Stimulated activated CD8-positive, alpha-beta memory T cell treated with anti-CD3 and anti-CD28 coated beads, Interleukin-12 subunit alpha, Interleukin-12 subunit beta, amount 100 ng/mL, for 24 hours (primary cell): ENCODE measurements at regions not wholly inside any gene's neighbourhood (a gene's known extent, or its start where the extent isn't known, plus 50 kb on each side); places are given as distances from the start of the nearest gene placed in this dataset.
"Not testable (repeated sequence)": the region's sequence is repeated elsewhere in the genome, so short reads cannot be mapped to it uniquely, and the experiment has no call there.

Experiments used
- DNase-seq: peaks from one replicate; pipeline ENCODE4 v3.0.0-alpha.2; 2020; ENCODE audit errors: extremely low read depth

- no peak for DNase-seq
Measured at GRCh38 chr2:134014196-134014960, 239.5 kb upstream of the MGAT5 start.

DNA sequence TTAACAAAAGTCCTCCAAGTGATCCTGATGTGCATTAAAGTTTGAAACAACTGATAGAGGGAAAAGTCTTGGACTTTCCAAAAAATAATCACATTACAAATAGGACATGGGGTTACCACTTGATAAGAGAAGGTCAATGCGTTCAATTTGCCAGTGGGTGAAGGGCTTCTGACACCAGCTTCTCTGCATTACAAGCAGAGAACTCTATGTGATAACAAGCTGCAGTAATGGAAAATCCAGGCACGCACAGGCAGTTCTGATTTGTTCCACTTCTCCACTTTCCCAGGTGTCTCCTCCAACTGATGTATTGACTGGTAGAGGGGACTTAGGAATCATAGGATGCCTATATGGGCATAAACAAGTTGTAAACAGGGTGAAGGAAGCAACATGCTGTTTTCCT is 234.0 kb upstream of the MGAT5 start:
- DNase-seq: no peak

- DNase-seq: no peak
Measured at GRCh38 chr2:134020608-134021007, 233.3 kb upstream of the MGAT5 start.

- no peak for DNase-seq
Measured at GRCh38 chr2:134021830-134022524, 231.9 kb upstream of the MGAT5 start.

DNA sequence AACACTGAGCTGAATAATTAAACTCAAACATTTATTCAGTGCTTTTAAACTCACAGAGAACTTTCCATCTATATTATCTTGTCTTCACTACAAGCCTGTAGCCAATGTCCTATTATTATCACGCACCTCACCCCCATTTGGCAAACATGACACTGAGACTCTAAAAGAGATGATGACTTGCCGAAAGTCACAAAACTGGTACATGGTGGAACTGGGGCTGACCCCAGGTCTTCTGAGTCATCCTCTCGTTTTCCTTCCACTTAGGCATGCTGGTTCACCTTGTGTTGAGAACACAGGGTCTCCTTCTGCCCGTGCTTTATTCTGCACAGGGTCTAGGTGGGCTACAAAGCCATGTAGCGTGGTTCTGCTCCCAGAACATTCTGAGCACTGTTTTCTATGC is 230.0 kb upstream of the MGAT5 start:
- DNase-seq: no peak

DNA sequence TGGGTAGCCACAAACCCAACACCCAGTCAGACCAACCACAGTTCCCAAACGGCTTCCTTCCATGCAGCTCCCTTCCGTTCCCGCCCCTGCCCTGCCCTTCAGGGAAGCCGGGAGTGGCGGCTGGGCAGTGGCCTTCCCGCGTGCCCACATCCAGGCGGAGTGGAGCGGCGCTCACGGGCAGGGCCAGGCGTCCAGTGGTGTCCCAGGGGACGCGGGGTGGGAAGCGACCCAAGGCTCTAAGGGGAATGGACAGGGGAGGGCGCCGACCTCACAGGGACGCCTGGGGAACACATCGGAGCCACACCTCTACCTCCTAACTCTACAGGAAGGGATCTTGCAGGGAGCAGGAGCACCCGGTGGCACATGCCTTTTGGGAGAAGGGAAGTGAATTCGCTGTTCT is 225.9 kb upstream of the MGAT5 start:
- DNase-seq: no peak

GRCh38 chr2:134029418-134029817 is 224.5 kb upstream of the MGAT5 start:
- no peak for DNase-seq

GRCh38 chr2:134031539-134031938 is 222.3 kb upstream of the MGAT5 start:
- DNase-seq: no peak

GRCh38 chr2:134035605-134036370 is 218.1 kb upstream of the MGAT5 start:
- DNase-seq: no peak

DNA sequence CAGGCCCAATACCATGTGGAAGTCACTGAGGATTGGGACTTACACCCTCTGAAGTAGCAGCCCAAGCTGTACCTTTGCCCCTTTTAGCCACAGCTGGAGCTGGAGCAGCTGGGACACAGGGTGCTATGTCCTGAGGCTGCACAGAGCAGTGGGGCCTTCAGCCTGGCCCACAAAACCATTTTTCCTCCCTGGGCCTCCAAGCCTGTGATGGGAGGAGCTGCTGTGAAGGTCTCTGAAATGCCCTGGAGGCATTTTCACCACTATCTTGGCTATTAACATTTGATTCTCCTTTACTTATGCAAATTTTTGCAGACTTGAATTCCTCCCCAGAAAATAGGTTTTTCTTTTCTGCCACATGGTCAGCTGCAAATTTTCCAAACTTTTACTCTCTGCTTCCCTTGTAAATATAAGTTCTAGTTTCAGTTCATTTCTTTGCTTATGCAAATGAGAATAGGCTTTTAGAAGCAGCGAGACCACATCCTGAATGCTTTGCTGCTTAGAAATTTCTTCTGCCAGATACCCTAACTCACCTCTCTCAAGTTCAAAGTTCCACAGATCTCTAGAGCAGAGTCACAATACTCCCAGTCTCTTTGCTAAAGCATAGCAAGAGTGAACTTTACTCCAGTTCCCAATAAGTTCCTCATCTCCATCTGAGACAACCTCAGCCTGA is 213.8 kb upstream of the MGAT5 start:
- DNase-seq: no peak

GRCh38 chr2:134040626-134041172 is 213.2 kb upstream of the MGAT5 start:
- DNase-seq: not testable (repeated sequence)

DNA sequence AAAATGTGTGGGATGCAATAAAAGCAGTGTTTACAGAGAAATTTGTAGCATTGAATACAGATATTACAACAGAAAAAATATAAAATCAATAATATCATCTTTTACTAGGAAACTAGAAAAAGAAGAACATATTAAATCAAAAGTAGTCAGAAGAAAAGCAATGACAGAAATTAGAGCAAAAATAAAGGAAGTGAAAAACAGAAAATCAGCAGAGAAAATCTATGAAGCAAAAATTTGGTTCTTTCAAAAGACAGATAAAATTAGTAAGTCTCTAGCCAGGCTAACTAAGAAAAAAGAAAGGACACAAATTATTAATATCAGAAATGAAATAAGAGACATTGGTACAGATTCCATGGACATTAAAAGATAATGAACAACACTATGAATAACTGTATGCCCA is 212.0 kb upstream of the MGAT5 start:
- no peak for DNase-seq

- DNase-seq: not testable (repeated sequence)
Measured at GRCh38 chr2:134043028-134043427, 210.8 kb upstream of the MGAT5 start.

GRCh38 chr2:134052173-134052572 is 201.7 kb upstream of the MGAT5 start:
- DNase-seq: no peak

GRCh38 chr2:134056173-134056572 is 197.7 kb upstream of the MGAT5 start:
- no peak for DNase-seq

DNA sequence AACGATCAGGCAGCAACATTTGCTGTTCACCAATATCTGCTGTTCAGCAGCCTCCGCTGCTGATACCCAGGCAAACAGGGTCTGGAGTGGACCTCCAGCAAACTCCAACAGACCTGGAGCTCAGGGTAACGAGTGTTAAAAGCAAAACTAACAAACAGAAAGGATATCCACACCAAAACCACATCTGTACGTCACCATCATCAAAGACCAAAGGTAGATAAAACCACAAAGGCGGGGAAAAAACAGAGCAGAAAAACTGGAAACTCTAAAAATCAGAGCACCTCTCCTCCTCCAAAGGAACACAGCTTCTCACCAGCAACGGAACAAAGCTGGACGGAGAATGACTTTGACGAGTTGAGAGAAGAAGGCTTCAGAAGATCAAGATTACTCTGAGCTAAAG is 192.8 kb upstream of the MGAT5 start:
- not testable (repeated sequence) for DNase-seq

GRCh38 chr2:134062235-134062634 is 191.6 kb upstream of the MGAT5 start:
- DNase-seq: not testable (repeated sequence)

DNA sequence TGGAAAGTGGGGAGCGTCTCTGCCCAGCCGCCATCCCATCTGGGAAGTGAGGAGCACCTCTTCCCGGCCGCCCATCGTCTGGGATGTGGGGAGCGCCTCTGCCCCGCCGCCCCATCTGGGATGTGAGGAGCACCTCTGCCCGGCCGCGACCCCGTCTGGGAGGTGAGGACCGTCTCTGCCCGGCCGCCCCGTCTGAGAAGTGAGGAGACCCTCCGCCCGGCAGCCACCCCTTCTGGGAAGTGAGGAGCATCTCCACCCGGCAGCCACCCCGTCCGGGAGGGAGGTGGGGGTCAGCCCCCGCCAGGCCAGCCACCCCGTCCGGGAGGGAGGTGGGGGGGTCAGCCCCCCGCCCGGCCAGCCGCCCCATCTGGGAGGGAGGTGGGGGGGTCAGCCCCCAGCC is 190.0 kb upstream of the MGAT5 start:
- not testable (repeated sequence) for DNase-seq

DNA sequence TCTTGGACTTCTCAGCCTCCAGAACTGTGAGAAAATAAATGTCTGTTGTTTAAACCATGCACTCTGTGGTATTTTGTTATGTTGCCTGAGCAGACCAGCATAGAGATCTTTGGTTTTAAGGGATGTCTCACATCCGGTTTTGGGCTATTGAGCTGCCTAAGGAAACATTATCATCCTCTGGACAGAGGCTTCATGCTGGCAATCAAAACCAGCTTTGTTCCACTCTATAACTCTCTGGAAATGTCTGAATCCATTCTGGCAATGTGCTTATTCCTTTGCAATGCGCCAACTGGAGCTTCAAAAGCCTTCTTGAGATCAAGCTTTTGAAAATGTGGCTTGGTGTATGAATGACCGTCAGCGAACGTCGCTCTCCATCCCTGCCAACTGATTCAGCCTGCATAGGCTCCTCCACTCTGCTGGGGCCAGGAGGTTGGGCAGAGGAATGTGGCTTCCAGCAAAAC is 183.6 kb upstream of the MGAT5 start:
- no peak for DNase-seq

- no peak for DNase-seq
Measured at GRCh38 chr2:134072341-134072740, 181.5 kb upstream of the MGAT5 start.

GRCh38 chr2:134073023-134073422 is 180.8 kb upstream of the MGAT5 start:
- DNase-seq: no peak

DNA sequence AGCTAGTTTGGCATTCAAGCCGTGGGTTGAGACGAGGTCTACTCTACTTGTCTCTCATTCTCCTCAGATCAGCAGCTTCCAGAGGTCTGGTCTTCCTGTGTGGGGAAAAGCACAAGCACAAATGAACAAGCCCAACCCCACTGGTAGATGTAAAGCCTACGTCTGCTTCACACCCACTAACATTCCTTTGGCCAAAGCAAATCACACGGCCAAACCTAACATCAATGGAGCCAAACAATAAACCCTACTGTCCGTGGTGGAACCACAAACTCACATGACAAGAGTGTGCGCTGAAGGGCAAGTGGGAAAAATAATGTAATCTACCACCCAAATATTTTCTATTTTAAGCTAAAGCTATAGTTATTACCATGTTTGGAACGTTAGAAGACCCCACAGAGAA is 179.3 kb upstream of the MGAT5 start:
- no peak for DNase-seq
